Keratinocyte (primary cell): ENCODE measurements at regions not wholly inside any gene's neighbourhood (a gene's known extent, or its start where the extent isn't known, plus 50 kb on each side); places are given as distances from the start of the nearest gene placed in this dataset.

Source experiments
- DNase-seq: peaks from one replicate; pipeline ENCODE4 v3.0.0-alpha.2; 2011; ENCODE audit warnings: low read depth, missing footprints, low spot score
- FAIRE-seq: peaks from 2 replicates; lab custom pipeline; 2011; peaks lifted over from hg19 to GRCh38; lab: Jason Lieb, UNC
- H2AFZ ChIP-seq: 2 replicates; pipeline ENCODE4 v1.6.0; 2012; ENCODE audit warnings: low read length, control low read depth, inconsistent platforms; ENCODE audit not compliant: control insufficient read depth
- H3K27ac ChIP-seq: 2 replicates; pipeline ENCODE4 v1.5.1; 2011; ENCODE audit warnings: low read length; ENCODE audit not compliant: control insufficient read depth, insufficient read depth
- H3K27me3 ChIP-seq: 3 replicates; pipeline ENCODE4 v1.6.0; 2011; ENCODE audit warnings: low read length; ENCODE audit not compliant: control insufficient read depth, insufficient read depth; ENCODE audit errors: extremely low read depth
- H3K36me3 ChIP-seq, 2 experiments: 2 replicates in 1 of 2; 3 replicates in 1 of 2; pipeline ENCODE4 v1.5.1; 2011; ENCODE audit warnings: low read length in 2 of 2, mild to moderate bottlenecking in 1 of 2; ENCODE audit not compliant: control insufficient read depth in 2 of 2, insufficient read depth in 2 of 2; ENCODE audit errors: extremely low read depth in 1 of 2
- H3K4me1 ChIP-seq: 3 replicates; pipeline ENCODE4 v1.5.1; 2011; ENCODE audit warnings: low read length; ENCODE audit not compliant: control insufficient read depth, insufficient read depth; ENCODE audit errors: extremely low read depth
- H3K4me2 ChIP-seq: 3 replicates; pipeline ENCODE4 v1.6.0; 2011; ENCODE audit warnings: low read depth, low read length; ENCODE audit not compliant: control insufficient read depth, insufficient read depth; ENCODE audit errors: extremely low read depth
- H3K4me3 ChIP-seq, 3 experiments: fragments of 200-600 bp in 1 of 3; sonication (generic) in 1 of 3; 2 replicates in 2 of 3; 3 replicates in 1 of 3; pipeline ENCODE4 v1.5.1; 2011 to 2016; ENCODE audit warnings: low read length in 3 of 3, mild to moderate bottlenecking in 3 of 3, control low read depth in 2 of 3, inconsistent platforms in 1 of 3, low read depth in 1 of 3, mixed read lengths in 1 of 3, mixed run types in 1 of 3, moderate library complexity in 1 of 3; ENCODE audit not compliant: control insufficient read depth in 2 of 3, insufficient read depth in 2 of 3; ENCODE audit errors: extremely low read depth in 1 of 3
- H3K79me2 ChIP-seq: 2 replicates; pipeline ENCODE4 v1.6.0; 2012; ENCODE audit warnings: low read length; ENCODE audit not compliant: control insufficient read depth, insufficient read depth
- H3K9ac ChIP-seq: 3 replicates; pipeline ENCODE4 v1.6.0; 2011; ENCODE audit warnings: low read length; ENCODE audit not compliant: control insufficient read depth, insufficient read depth; ENCODE audit errors: extremely low read depth
- H3K9me1 ChIP-seq: 3 replicates; pipeline ENCODE4 v1.6.0; 2011; ENCODE audit warnings: low read length; ENCODE audit not compliant: control insufficient read depth, insufficient read depth; ENCODE audit errors: extremely low read depth
- H3K9me3 ChIP-seq: 2 replicates; pipeline ENCODE4 v1.5.1; 2012; ENCODE audit warnings: low read depth, low read length; ENCODE audit not compliant: control insufficient read depth
- H4K20me1 ChIP-seq: 3 replicates; pipeline ENCODE4 v1.6.0; 2011; ENCODE audit warnings: low read length; ENCODE audit not compliant: control insufficient read depth, insufficient read depth; ENCODE audit errors: extremely low read depth
- CTCF ChIP-seq, 3 experiments: IDR thresholded peaks in 1 of 3; conservative IDR thresholded peaks in 1 of 3; optimal IDR thresholded peaks in 1 of 3; 2 replicates in 2 of 3; 3 replicates in 1 of 3; pipeline versions ENCODE3 to v1.5.1; 2011; ENCODE audit warnings: low read length in 3 of 3, mild to moderate bottlenecking in 3 of 3, moderate library complexity in 2 of 3, control low read depth in 1 of 3, inconsistent platforms in 1 of 3; ENCODE audit not compliant: insufficient read depth in 2 of 3; ENCODE audit errors: extremely low read depth in 1 of 3
- EZH2 ChIP-seq: IDR thresholded peaks from one replicate; pipeline ENCODE4 v1.6.1; 2012; ENCODE audit warnings: inconsistent platforms, mild to moderate bottlenecking, low read length, moderate library complexity
- dilution Hi-C: fragments of 300-500 bp; cut with MboI; formaldehyde crosslinking; loops from one replicate; pipeline ENCODE4 v1.7.0; 2020; ENCODE audit warnings: low sequenced_read_pairs; ENCODE audit not compliant: extremely low pct_ligation_motif_present

GRCh38 chr14:101325319-101325718 lies 236.0 kb upstream of the DIO3 start:
- dilution Hi-C loops = no loop called here
- no peak for FAIRE-seq
- H3K9ac ChIP-seq = no peak overlapping the region

GRCh38 chr14:101328412-101329028 lies 232.8 kb upstream of the DIO3 start:
- Histone ChIP-seq H3K9ac (no peak overlapping the region), H3K9me3 (peaks cover 7% of the 10 kb centered on the region), H3K4me1 (no peaks in the 10 kb centered on the region), H3K4me2 (no peak overlapping the region), H3K4me3 (no peak overlapping the region), H3K27me3 (no peaks in the 10 kb centered on the region), H2AFZ (no peak overlapping the region), H3K9me1 (no peaks in the 10 kb centered on the region), H4K20me1 (no peaks in the 10 kb centered on the region), H3K79me2 (no peaks in the 10 kb centered on the region), H3K36me3 (no peaks in the 10 kb centered on the region), H3K27ac (no peak overlapping the region)
- TF ChIP-seq CTCF (optimal IDR thresholded peaks at IDR 0.05 in 1 of 3, IDR thresholded peaks at IDR 0.05 in 1 of 3, conservative IDR thresholded peaks at IDR 0.05 in 1 of 3; ENCODE audit: extremely low read depth in 1 of 3, insufficient read depth in 2 of 3, low read length in 3 of 3) (no peak), EZH2 (no peak)
- DNase-seq = no peak
- FAIRE-seq = no peak
- dilution Hi-C loops = no loop called here

More at GRCh38 chr14:101325319-101325718, 236.0 kb upstream of the DIO3 start:
- Histone ChIP-seq H3K27ac (no peak overlapping the region), H3K9me3 (peaks cover 2% of the 10 kb centered on the region), H3K9me1 (no peaks in the 10 kb centered on the region), H2AFZ (no peak overlapping the region), H3K4me3 (no peak overlapping the region), H3K36me3 (no peaks in the 10 kb centered on the region), H3K79me2 (no peaks in the 10 kb centered on the region), H4K20me1 (no peaks in the 10 kb centered on the region), H3K27me3 (no peaks in the 10 kb centered on the region), H3K4me2 (no peak overlapping the region), H3K4me1 (no peaks in the 10 kb centered on the region)
- no peak for DNase-seq
- TF ChIP-seq EZH2 (no peak), CTCF (optimal IDR thresholded peaks at IDR 0.05 in 1 of 3, IDR thresholded peaks at IDR 0.05 in 1 of 3, conservative IDR thresholded peaks at IDR 0.05 in 1 of 3; ENCODE audit: extremely low read depth in 1 of 3, insufficient read depth in 2 of 3, low read length in 3 of 3) (no peak)
